ENCODE measurements at regions not wholly inside any gene's neighbourhood (a gene's known extent, or its start where the extent isn't known, plus 50 kb on each side); places are given as distances from the start of the nearest gene placed in this dataset.

GRCh38 chr1:190658907-190659306 lies 181.2 kb upstream of the BRINP3 start:
- DNase-seq (ENCODE audit: low read depth), result no peak
- TF ChIP-seq CTCF (IDR thresholded peaks at IDR 0.05; ENCODE audit: insufficient read depth, low read depth, low read length), result no peak
- no peak overlapping the region for H3K4me3 ChIP-seq (ENCODE audit: low read depth, low read length)

- TF ChIP-seq CTCF (IDR thresholded peaks at IDR 0.05; ENCODE audit: insufficient read depth, low read depth, low read length), result no peak
- DNase-seq (ENCODE audit: low read depth), result no peak
- H3K4me3 ChIP-seq (ENCODE audit: low read depth, low read length), result no peak overlapping the region
Observed at GRCh38 chr1:190663962-190664361, 186.3 kb upstream of the BRINP3 start.

GRCh38 chr1:190665045-190665444 lies 187.4 kb upstream of the BRINP3 start:
- H3K4me3 ChIP-seq (ENCODE audit: low read depth, low read length), result no peak overlapping the region
- DNase-seq (ENCODE audit: low read depth), result no peak
- TF ChIP-seq CTCF (IDR thresholded peaks at IDR 0.05; ENCODE audit: insufficient read depth, low read depth, low read length), result no peak

GRCh38 chr1:190667914-190668313 lies 190.2 kb upstream of the BRINP3 start:
- no peak overlapping the region for H3K4me3 ChIP-seq (ENCODE audit: low read depth, low read length)
- no peak for DNase-seq (ENCODE audit: low read depth)
- no peak for TF ChIP-seq CTCF (IDR thresholded peaks at IDR 0.05; ENCODE audit: insufficient read depth, low read depth, low read length)

GRCh38 chr1:190679044-190679443 lies 201.4 kb upstream of the BRINP3 start:
- TF ChIP-seq CTCF (IDR thresholded peaks at IDR 0.05; ENCODE audit: insufficient read depth, low read depth, low read length), result no peak
- no peak overlapping the region for H3K4me3 ChIP-seq (ENCODE audit: low read depth, low read length)
- DNase-seq (ENCODE audit: low read depth), result no peak

- H3K4me3 ChIP-seq (ENCODE audit: low read depth, low read length), result no peak overlapping the region
- DNase-seq (ENCODE audit: low read depth), result no peak
- TF ChIP-seq CTCF (IDR thresholded peaks at IDR 0.05; ENCODE audit: insufficient read depth, low read depth, low read length), result no peak
Observed at GRCh38 chr1:190679454-190679853, 201.8 kb upstream of the BRINP3 start.

- no peak overlapping the region for H3K4me3 ChIP-seq (ENCODE audit: low read depth, low read length)
- no peak for TF ChIP-seq CTCF (IDR thresholded peaks at IDR 0.05; ENCODE audit: insufficient read depth, low read depth, low read length)
- no peak for DNase-seq (ENCODE audit: low read depth)
Observed at GRCh38 chr1:190679983-190680382, 202.3 kb upstream of the BRINP3 start.
